ENCODE measurements at regions not wholly inside any gene's neighbourhood (a gene's known extent, or its start where the extent isn't known, plus 50 kb on each side); places are given as distances from the start of the nearest gene placed in this dataset.

DNA sequence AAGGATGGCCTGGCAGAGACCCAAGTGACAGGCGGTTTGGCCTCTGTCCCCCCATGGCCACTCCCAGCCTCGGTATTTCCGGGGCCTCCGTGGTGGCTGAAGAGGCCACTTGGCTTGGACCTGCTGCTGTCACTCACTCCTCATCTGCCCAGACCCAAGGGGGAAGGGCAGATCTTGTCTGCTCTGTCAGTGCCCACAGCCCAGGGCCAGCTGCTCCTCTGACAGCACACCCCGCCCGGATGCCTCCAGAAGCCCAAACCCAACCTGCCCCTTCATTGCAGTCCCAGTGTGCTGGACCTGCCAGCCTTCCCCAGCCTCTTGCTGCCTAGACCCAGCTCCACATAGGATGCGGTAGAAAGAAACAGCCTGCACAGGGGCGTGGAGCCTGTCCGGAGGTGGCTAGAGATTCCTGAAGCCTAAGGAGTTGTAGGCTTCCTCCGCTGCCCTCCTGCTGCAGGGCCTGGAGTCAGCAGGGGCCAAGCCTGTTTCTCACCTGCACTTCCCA, 52.0 kb downstream of the MAGEF1 start:
- DNase-seq (ENCODE audit: low read depth, low spot score) = no peak

GRCh38 chr3:184658223-184658928, 53.5 kb downstream of the MAGEF1 start:
- no peak for DNase-seq (ENCODE audit: low read depth, low spot score)

DNA sequence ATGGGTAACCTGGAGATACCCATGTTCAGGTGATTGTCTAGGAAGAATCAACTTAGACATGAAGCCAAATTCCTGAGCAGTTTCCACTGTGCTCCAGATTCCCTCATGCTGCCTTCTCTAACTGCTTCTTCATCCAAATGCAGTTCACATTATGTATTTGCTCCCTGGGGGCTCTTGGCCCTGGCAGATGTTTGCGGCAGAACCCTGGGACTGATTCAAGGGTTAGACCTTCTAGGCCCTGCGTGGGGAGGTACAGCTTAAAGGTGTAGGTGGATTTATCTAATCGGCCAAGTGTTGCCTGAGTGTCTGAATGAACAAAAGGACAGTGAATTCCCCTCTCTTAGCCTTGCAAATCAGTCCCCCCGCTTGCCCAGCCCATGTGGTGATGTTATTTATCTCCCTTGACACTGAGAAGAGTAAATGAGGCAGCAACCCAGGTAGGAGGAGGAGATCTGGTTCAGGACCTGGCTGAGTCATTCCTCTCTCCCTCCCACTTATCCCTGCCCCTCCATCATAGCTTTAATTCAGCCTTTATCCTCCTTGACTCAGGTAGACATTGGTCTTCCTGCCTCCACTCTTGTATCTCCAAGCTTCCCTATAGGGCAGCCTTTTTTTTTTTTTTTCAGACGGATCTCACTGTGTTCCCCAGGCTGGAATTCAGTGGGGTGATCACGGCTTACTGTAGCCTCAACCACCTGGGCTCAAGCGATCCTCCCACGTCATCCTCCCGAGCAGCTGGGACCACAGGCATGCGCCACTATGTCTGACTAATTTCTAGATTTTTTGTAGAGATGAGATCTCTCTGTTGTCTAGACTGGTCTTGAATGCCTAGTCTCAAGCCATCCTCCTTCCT, 54.8 kb downstream of the MAGEF1 start:
- peak; percentile 63 for DNase-seq (ENCODE audit: low read depth, low spot score)

GRCh38 chr3:184656458-184656828, 55.4 kb downstream of the MAGEF1 start:
- DNase-seq (ENCODE audit: low read depth, low spot score) = no peak

DNA sequence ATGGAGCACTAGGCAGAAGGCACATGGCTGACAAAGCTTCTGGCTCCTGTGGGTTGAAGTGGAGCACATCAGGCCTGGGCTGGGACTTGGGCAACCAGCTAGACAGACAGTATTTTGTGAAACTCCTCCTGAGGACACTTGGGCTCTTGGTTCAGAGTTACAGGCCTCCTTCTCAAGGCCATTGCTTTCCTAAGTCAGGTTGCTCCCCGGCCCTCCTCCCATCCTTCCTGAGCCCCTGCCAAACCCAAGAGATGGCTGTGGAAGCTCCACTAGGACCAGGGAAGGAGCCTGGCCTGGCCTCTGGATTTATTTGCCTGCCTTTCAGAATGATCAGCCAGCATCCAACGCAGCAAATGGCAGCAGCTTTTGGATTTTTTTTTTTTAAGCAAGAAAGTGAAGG, 56.3 kb downstream of the MAGEF1 start:
- no peak for DNase-seq (ENCODE audit: low read depth, low spot score)

DNA sequence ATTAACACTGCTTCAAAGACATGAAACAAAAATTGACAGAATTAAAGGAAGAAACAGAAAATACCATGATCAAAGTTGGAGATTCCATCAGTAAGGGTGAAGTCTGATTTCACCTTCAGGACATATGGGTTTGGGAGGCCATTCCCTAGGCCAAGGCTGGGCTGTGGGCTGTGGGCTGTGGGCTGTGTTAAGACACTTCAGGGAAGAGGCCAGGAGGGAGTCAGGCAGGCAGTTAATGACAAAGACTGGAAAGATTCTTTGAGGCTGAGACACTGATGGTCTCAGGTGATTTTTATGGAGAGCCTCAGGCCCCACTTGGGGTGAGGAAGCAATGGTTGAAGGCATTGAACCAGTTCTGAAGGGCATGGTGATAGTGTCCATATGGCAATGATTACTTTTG, 57.5 kb downstream of the MAGEF1 start:
- DNase-seq (ENCODE audit: low read depth, low spot score) = no peak

- DNase-seq (ENCODE audit: low read depth, low spot score) = peak; percentile 18
Observed at GRCh38 chr3:184652465-184652864, 59.4 kb downstream of the MAGEF1 start.

- no peak for DNase-seq (ENCODE audit: low read depth, low spot score)
Observed at GRCh38 chr3:184651904-184652303, 60.0 kb downstream of the MAGEF1 start.

GRCh38 chr3:184648636-184649035, 63.2 kb downstream of the MAGEF1 start:
- DNase-seq (ENCODE audit: low read depth, low spot score) = no peak

GRCh38 chr3:184647405-184647936, 64.4 kb downstream of the MAGEF1 start:
- no peak for DNase-seq (ENCODE audit: low read depth, low spot score)

- DNase-seq (ENCODE audit: low read depth, low spot score) = peak; percentile 33
Observed at GRCh38 chr3:184645336-184645735, 66.5 kb downstream of the MAGEF1 start.

GRCh38 chr3:184643442-184643841, 68.4 kb downstream of the MAGEF1 start:
- DNase-seq (ENCODE audit: low read depth, low spot score) = no peak

DNA sequence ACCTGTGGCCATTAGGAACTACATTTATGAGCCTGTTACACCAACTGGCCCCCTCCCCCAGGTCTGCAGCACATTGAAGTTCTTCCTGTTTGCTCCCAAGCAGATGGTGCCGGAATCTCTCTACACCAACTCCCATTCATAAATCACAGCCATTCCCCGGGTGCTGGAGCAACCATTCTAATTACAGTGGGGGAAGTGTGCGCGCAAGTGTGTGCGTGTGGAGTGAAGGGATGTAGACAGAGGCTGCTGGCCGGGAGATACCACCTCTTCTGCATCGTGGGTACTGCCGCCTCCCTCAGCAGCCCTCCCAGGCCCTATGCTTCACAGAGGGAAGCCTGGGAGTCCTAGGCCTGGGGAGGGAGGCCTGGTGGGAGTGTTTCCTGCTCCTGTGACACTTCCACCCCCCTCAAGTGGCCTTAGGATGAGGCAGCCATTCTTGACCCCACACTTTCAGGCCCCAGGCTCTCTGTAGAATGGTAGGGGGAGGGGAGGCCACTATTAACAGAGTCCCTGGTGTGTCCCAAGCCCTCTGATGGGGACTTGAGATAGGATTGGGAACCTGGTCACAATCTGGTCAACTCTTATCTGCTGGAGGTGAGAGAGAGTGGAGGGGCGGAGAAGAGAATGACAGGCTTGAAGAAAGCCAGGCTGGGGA, 69.1 kb downstream of the MAGEF1 start:
- DNase-seq (ENCODE audit: low read depth, low spot score) = no peak

DNA sequence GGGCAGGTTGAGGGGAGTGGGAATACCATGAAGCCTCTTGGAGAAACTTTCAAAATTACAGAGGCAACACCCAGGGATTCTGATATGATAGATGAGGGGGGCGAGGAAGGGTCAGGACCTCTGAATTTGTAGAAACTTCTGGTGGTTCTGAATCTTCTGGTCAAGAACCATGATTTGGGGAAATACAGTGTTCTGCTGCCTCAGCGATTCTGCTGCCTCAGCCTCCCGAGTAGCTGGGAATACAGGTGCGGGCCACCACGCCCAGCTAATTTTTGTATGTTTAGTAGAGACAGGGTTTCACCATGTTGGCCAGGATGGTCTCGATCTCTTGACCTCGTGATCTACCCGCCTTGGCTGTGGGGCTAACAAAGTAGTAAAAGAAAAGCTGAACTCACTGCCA, 70.4 kb downstream of the MAGEF1 start:
- DNase-seq (ENCODE audit: low read depth, low spot score) = no peak

- DNase-seq (ENCODE audit: low read depth, low spot score) = no peak
Observed at GRCh38 chr3:184639351-184639750, 72.5 kb downstream of the MAGEF1 start.

DNA sequence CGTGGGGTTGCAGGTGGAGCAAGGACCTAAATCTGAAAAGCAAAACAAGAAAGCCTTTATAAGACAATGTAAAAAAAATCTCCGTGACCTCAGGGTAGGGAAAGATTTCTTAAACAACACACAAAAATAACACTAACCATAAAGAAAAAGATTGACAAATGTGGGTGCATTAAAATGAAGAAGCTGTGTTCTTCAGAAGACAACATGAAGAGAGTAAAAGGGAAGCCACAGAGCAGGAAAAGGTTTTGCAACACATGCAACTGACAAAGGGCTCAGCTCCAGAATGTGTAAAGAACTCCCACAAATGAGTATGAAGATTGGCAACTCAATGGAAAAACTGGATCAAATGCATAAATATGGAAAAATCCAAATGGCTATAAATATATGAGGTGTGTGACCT, 74.2 kb downstream of the MAGEF1 start:
- no peak for DNase-seq (ENCODE audit: low read depth, low spot score)

DNA sequence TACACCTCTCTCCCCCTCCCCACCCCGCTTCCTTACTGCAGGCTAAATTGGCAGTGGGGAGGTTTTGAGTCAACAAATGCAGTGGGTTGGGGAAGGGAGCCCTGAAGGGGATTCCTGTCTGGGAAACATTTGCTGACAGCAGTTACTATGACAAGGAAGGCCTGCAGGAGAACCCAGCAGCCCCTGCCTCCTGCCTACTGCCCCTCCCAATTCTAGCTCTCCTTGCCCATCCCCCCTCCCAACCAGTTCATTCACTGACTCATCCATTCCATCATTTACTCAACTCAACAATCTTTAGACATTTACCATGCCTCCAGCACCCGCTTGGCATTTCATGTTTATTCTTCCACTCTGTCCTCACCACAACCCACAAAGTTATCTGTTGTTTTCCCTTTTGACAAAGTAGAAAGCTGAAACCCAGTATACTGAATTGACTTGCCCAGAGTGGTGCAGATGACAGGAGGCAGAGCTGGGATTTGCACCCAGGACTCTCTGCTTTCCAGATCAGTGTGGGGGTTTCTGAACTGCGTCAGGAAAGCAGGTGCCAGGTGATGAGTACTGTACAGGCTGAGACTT, 75.0 kb downstream of the MAGEF1 start:
- peak; percentile 93 for DNase-seq (ENCODE audit: low read depth, low spot score)

DNA sequence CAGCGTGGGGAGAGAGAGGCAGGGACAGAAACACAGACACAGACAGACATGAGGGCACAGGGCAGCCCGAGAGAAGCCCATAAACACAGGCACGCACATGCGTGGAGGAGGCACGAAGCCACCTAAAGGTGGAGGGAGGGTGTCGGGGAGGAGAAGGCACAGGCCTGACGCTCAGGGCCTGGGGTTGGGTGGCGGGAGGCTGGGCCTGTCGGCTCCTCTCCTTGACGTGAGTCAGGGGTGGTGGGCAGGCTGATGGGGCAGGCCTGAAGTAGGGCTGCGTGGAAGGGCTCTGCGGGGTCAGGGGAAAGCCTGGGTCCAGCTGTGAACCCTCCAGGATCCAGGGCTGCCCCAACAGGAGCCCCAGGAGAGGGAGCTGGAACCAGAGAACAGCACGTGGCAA, 74.2 kb downstream of the EPHB3 start:
- DNase-seq (ENCODE audit: low read depth, low spot score) = peak; percentile 18

DNA sequence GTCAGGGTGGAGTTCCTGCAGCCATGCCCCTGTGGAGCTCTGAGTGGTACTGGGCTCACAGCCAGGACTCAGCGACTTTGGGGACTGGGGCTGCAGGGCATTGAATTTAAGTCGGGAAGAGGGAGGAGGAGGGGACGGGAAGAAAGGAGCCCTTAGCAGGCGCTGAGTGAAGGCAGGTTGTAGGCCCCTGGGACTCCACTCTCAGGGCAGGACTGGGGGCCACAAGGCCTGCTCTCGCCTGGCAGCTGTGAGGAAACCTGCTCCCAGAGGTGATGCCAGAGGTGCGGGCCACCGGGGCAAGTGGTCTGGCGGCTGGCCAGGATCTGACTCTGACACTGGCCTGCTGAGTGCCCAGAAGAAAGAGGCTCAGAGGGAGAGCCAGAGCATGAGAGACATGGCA, 73.5 kb downstream of the EPHB3 start:
- peak; percentile 48 for DNase-seq (ENCODE audit: low read depth, low spot score)

DNA sequence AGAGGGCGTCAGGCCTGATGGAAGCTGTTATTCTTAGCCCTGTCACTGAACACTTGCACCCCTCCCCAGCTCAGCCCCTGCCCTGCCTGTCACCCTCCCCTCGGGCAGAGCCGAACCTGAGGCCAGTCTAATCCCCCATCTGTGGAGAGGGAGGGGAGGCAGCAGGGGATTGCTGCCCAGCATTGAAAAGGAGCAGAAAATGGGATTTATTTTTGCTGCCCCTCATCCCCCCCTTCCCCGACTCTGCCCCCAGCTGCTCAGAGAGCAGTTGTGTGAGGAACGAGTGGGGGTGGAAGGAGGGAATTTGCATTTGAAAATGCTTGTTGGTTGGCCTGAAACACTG, 71.6 kb downstream of the EPHB3 start:
- no peak for DNase-seq (ENCODE audit: low read depth, low spot score)

- no peak for DNase-seq (ENCODE audit: low read depth, low spot score)
Observed at GRCh38 chr3:184632551-184633236, 71.1 kb downstream of the EPHB3 start.
